ENCODE measurements at regions not wholly inside any gene's neighbourhood (a gene's known extent, or its start where the extent isn't known, plus 50 kb on each side); places are given as distances from the start of the nearest gene placed in this dataset.

GRCh38 chr7:145134377-145134776 is 298.5 kb upstream of the TPK1 start:
- no peaks in the 10 kb centered on the region for H3K9me3 ChIP-seq (ENCODE audit: control insufficient read depth in 1 of 2, insufficient read depth in 1 of 2, low read length in 2 of 2)
- TF ChIP-seq CTCF (IDR thresholded peaks at IDR 0.05), result no peak
- no peaks in the 10 kb centered on the region for H3K36me3 ChIP-seq (ENCODE audit: insufficient read depth, low read length)
- no peak overlapping the region for H3K27ac Mint-ChIP-seq
- H3K9me3 Mint-ChIP-seq, result no peaks in the 10 kb centered on the region
- no peak overlapping the region for H3K27ac ChIP-seq (ENCODE audit: low read depth in 1 of 2, low read length in 2 of 2)
- no peak for DNase-seq
- H3K4me1 Mint-ChIP-seq (ENCODE audit: low read depth), result no peaks in the 10 kb centered on the region
- H3K27me3 Mint-ChIP-seq, result peaks cover 5% of the 10 kb centered on the region
- ChIA-PET POLR2A (interaction anchor here (0.5 kb wide), 1 partner anchor 14 kb away, joined by 3 read pairs; no protein-coding TSS in a partner anchor), CTCF (no interaction called here)
- no peak overlapping the region for H3K4me3 ChIP-seq (ENCODE audit: low read length)
- no peaks in the 10 kb centered on the region for H3K36me3 Mint-ChIP-seq (ENCODE audit: low read depth)
- intact Hi-C loops (cut with DNase I, micrococcal nuclease), result no loop called here
- no peak overlapping the region for H3K4me3 Mint-ChIP-seq
- H3K27me3 ChIP-seq (ENCODE audit: control insufficient read depth in 1 of 2, insufficient read depth in 2 of 2, low read length in 2 of 2), result no peaks in the 10 kb centered on the region
- no peaks in the 10 kb centered on the region for H3K4me1 ChIP-seq (ENCODE audit: insufficient read depth, low read length)
- no peak for ATAC-seq (ENCODE audit: poor library complexity)

- no peak for TF ChIP-seq CTCF (IDR thresholded peaks at IDR 0.05)
- H3K27ac Mint-ChIP-seq, result no peak overlapping the region
- ChIA-PET CTCF (no interaction called here), POLR2A (no interaction called here)
- H3K9me3 ChIP-seq (ENCODE audit: control insufficient read depth in 1 of 2, insufficient read depth in 1 of 2, low read length in 2 of 2), result no peaks in the 10 kb centered on the region
- H3K27me3 Mint-ChIP-seq, result peaks cover 18% of the 10 kb centered on the region
- intact Hi-C loops (cut with DNase I, micrococcal nuclease), result no loop called here
- no peak overlapping the region for H3K27ac ChIP-seq (ENCODE audit: low read depth in 1 of 2, low read length in 2 of 2)
- H3K4me1 Mint-ChIP-seq (ENCODE audit: low read depth), result no peaks in the 10 kb centered on the region
- H3K36me3 Mint-ChIP-seq (ENCODE audit: low read depth), result no peaks in the 10 kb centered on the region
- H3K4me3 Mint-ChIP-seq, result no peak overlapping the region
- ATAC-seq (ENCODE audit: poor library complexity) (no peak), DNase-seq (no peak)
- peaks cover 3% of the 10 kb centered on the region for H3K9me3 Mint-ChIP-seq
- no peak overlapping the region for H3K4me3 ChIP-seq (ENCODE audit: low read length)
- H3K4me1 ChIP-seq (ENCODE audit: insufficient read depth, low read length), result no peaks in the 10 kb centered on the region
- no peaks in the 10 kb centered on the region for H3K36me3 ChIP-seq (ENCODE audit: insufficient read depth, low read length)
- no peaks in the 10 kb centered on the region for H3K27me3 ChIP-seq (ENCODE audit: control insufficient read depth in 1 of 2, insufficient read depth in 2 of 2, low read length in 2 of 2)
Observed at GRCh38 chr7:145123502-145123901, 287.6 kb upstream of the TPK1 start.

DNA sequence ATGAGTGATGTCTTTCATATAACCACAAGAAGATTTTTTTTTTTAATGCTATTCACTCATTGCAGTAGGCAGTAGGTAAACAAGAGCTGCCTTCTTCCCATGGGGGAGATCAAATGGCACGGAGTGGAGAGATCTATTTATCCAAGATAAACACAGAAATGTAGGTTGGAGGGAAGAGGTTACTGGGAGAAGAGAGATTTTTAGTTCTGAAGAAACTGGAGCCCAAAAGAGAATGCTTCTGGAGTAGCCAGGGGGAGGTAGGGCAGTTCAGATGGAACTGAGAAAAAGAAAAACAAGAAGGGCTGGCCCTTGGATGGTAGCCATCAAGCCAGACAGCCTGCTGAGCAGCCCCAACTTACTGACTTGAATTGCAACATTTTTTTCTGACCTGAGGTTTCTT is 270.1 kb upstream of the TPK1 start:
- H3K27me3 Mint-ChIP-seq, result no peaks in the 10 kb centered on the region
- H3K36me3 Mint-ChIP-seq (ENCODE audit: low read depth), result no peaks in the 10 kb centered on the region
- Histone ChIP-seq H3K27ac (ENCODE audit: low read depth in 1 of 2, low read length in 2 of 2) (no peak overlapping the region), H3K9me3 (ENCODE audit: control insufficient read depth in 1 of 2, insufficient read depth in 1 of 2, low read length in 2 of 2) (no peaks in the 10 kb centered on the region), H3K27me3 (ENCODE audit: control insufficient read depth in 1 of 2, insufficient read depth in 2 of 2, low read length in 2 of 2) (no peaks in the 10 kb centered on the region), H3K4me1 (ENCODE audit: insufficient read depth, low read length) (no peaks in the 10 kb centered on the region), H3K4me3 (ENCODE audit: low read length) (no peak overlapping the region), H3K36me3 (ENCODE audit: insufficient read depth, low read length) (no peaks in the 10 kb centered on the region)
- DNase-seq (no peak), ATAC-seq (ENCODE audit: poor library complexity) (no peak)
- ChIA-PET POLR2A (no interaction called here), CTCF (no interaction called here)
- no peak for TF ChIP-seq CTCF (IDR thresholded peaks at IDR 0.05)
- no peaks in the 10 kb centered on the region for H3K9me3 Mint-ChIP-seq
- H3K27ac Mint-ChIP-seq, result no peak overlapping the region
- no peak overlapping the region for H3K4me3 Mint-ChIP-seq
- intact Hi-C loops (cut with DNase I, micrococcal nuclease), result no loop called here
- no peaks in the 10 kb centered on the region for H3K4me1 Mint-ChIP-seq (ENCODE audit: low read depth)
